HG02970 (cell line): ENCODE measurements at regions not wholly inside any gene's neighbourhood (a gene's known extent, or its start where the extent isn't known, plus 50 kb on each side); places are given as distances from the start of the nearest gene placed in this dataset.

ENCODE experiments used
- ATAC-seq: cut with Tn5 transposase; IDR thresholded peaks from one replicate; pipeline ENCODE4 v1.9.1; 2021; ENCODE audit warnings: mild to moderate bottlenecking, moderate library complexity, moderate number of reproducible peaks; ENCODE audit not compliant: unreplicated experiment, low FRiP score

DNA sequence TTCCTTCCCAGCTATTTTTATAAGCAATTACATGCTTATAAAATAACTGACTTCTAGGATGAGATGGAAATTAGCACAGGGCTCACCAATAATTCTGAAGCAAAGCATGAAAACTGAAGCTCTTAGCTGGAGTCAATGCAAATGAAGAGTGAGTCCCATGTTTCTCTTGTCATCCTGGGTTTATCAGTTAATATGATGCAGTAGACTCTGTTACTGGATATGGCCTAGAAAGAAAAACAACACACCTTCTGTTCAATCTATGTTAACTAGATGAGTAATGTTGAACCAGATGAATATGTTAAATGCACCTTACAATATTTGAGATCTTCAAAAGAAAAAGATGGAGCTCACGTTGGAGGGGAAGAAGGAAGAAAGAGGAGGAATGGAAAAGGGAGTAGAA lies 229.4 kb downstream of the DUSP6 start:
- no peak for ATAC-seq

DNA sequence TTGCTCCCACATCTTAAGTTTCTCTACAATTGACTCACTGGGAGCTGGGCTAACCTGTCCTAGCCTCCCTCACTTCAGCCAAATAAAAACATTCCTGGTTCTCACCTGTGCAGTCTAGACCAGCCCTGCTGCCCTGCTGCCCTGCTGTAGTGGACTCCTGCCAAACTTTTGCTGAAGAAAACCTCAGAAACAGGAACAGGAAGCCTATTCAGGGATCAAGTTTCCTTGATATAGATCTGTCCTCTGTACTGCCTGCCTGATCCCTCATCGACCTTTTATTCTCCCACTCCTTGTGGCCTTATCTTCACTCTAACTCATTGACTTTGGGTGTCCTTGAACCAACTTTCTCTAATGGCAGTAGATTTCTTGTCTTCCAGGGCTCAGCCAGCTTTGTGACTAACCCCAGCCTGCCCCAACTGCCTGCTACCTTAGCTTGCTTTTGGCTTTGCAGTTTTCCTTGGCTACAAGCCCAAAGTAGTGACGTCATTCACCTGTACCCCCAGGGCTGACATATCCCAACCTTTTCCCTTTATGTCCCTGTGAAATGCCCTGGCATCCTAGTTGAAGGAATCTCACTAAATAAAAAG lies 234.8 kb downstream of the DUSP6 start:
- ATAC-seq = no peak

GRCh38 chr12:89111964-89112363 lies 240.3 kb downstream of the DUSP6 start:
- no peak for ATAC-seq

DNA sequence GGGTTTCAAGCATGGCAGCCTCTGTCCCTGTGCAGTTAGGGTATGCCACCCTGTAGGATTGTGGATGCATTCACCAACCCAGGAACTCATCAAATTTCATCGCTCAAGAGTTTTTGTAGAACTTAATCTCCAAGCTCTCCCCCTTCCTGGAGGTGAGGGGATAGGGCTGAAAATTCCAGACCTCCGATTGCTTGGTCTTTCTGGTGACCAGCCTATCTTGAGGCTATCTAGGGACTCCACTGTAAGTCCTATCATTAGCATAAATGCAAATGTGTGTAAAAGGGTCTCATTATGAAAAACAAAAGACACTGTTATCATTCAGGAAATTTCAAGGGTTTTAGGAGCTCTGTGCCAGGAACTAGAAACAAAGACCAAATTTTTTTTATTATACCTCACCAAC lies 244.0 kb downstream of the DUSP6 start:
- no peak for ATAC-seq

- no peak for ATAC-seq
Observed at GRCh38 chr12:89106950-89107349, 245.4 kb downstream of the DUSP6 start.

- no peak for ATAC-seq
Observed at GRCh38 chr12:89105243-89105642, 247.1 kb downstream of the DUSP6 start.

- ATAC-seq = no peak
Observed at GRCh38 chr12:89103831-89104230, 248.5 kb downstream of the DUSP6 start.

DNA sequence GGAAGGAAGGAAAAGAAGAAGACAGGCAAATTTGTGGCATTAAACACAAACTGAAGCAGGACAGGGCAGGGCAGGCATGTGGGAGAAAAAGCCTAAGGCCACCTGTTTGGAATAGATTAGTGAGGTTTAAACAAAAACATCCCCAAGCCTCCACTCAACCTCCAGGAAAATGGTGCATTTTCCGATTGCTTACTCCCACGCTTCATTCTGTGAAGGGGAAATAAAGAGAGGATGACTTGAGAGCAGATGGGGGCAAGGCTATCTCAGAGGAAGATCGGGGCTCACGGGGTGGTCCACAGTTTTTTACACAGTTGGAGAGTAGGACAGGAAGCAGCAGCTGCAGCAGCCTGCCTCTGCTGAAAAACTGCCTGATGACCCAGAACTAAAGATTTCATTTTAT lies 250.9 kb downstream of the DUSP6 start:
- ATAC-seq = no peak

DNA sequence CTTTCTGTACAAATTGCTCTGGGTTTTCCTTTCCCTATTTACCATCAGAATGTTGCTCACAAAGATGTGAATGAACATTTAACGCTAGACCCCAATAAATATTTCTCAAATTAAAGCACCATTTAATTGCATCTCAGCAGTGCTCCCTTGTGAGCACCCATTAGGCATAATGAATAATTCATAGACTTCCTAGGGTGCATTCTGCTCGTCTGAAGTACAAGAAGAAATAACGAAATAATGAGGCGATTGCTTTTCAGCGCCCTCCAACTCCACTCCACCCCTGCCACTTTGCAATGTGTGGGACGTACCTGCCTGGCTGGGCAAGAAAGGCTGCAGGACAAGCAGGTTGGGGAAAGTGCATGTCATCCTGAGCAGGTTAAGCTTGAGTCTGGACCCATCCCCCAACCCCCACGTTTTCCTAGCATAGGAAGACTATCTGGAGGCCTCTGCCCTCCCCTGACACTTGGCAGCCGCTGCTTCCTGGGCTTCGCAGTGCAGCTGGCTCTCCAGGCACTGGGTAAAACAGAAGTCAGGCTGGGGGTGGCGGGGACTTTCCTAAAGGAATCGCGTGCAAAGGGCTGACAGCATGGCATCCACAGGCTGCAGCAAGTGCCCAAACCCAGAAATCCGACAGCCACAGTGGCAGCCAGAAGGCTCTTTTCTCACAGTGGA lies 253.7 kb downstream of the DUSP6 start:
- no peak for ATAC-seq

- ATAC-seq = no peak
Observed at GRCh38 chr12:89092297-89092696, 260.0 kb downstream of the DUSP6 start.

GRCh38 chr12:89091293-89091841 lies 260.9 kb downstream of the DUSP6 start:
- no peak for ATAC-seq

DNA sequence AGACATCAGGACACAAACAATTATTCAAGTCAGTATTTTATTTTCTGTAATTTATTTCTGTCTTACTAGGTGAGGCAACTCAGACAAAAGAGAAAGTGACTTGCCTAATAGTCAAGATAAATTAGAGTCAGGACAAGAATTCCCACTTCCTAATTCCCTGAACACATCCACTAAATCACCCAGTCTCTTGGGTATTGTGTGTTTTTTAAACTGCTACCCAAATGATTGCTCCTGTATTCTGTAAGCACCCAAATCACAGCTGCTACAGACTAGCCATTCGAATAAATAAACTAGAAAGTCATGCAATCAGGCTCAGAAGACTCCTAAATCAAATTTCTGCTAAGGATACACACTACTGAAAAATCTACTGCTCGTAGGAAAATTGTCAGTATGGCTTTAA lies 263.0 kb downstream of the DUSP6 start:
- no peak for ATAC-seq

- no peak for ATAC-seq
Observed at GRCh38 chr12:89087876-89088275, 264.4 kb downstream of the DUSP6 start.

DNA sequence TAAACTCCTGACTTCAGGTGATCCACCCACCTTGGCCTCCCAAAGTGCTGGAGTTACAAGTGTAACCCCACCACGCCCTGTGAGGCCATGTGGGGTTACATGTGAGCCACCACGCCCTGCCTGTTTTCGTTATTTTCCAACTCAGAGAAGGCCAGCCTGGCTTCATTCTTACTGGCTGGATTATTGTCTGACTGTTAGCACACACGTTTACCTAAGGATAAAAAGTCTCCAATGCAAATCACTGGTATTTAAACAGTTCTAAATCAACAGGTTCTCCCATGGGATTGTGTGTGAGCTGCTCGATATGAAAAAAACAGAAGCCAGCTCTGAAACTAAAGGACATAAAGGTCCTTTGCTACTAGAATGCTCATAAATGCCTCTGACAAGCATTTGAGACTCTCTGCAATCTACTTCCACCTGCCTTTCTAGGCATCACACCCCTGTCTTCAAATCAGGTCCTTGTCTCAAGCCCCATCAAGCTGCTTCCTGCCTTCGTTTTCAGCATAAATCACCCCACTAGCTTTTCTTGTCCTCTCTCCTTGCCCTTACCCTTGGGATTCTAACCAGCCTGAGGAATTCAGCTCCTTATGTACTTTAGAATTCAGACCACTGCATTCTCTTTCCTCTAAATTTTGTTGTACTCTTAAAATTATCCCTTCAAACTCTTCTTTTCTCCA lies 265.0 kb downstream of the DUSP6 start:
- ATAC-seq = no peak

GRCh38 chr12:89085421-89085820 lies 266.9 kb downstream of the DUSP6 start:
- no peak for ATAC-seq

DNA sequence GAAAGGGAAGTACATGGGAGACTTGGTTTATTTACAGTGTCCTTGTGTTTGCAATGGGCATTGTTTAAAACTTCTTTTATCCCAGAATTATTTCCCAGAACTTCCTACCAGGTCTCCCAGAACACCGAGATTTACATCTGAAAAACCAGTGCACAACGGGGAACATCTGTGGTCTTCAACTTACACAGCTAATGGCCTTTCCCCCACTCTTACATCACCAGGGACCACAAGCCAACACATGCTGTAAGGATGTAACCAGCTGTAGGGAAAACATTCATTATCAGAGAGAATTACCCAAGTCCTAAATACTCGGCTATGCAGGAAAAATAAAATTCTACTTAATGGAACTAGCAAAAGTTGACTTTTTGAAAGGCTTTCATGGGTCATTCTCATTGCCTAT lies 267.6 kb downstream of the DUSP6 start:
- ATAC-seq = no peak

GRCh38 chr12:89083491-89083890 lies 268.8 kb downstream of the DUSP6 start:
- ATAC-seq = no peak

DNA sequence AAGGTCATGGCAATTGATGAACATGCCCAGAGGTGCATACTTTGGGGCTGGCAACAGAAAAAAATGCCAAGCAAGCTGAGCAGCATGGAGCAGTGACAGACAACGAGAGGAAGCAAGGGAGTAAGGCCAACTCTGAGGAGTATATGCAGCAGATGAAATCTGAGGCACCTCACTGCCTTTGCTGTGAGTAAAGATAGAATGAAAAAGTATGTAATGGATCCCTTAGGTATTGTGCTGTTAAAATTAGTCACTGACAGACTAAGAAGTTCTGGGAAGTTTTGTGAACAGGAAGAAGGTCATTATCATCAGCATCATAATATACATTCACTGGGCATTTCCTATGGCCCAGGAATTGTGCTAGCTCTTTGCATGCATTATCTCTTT lies 269.9 kb downstream of the DUSP6 start:
- ATAC-seq = no peak

GRCh38 chr12:89081719-89082369 lies 270.5 kb downstream of the DUSP6 start:
- no peak for ATAC-seq

DNA sequence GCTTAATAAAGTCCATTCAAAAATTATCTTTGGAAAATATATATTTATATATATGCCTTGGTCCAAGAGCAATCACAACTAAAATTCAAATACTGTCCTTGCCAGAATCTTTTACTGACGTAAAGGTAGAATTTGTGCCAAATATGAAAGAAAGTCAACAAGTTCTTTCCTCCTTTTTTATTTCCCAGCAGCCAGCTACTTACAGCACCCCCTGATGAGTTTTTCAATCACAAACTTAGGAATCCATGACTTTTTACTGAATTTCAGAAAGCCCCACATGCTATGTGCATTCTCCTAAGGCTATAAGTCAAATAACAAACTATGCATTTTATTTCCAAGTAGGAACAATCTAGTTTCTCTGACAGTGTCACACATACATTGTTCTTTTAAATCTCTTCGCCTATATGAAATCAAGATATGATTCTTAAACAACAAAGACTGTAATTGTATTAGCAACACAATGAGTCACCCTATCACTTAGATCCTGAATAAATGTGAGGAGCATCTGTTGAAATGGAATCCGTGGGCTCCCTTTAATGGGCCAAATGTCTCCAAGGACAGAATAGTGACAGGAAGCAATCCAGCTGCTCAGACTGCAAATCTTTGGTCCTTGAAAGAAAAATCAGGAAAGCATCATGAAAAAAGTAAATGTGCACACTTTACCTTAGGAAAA lies 271.4 kb downstream of the DUSP6 start:
- no peak for ATAC-seq
